ENCODE measurements at regions not wholly inside any gene's neighbourhood (a gene's known extent, or its start where the extent isn't known, plus 50 kb on each side); places are given as distances from the start of the nearest gene placed in this dataset.

GRCh38 chr6:169861431-169862042 is 110.1 kb downstream of the ERMARD start:
- TF ChIP-seq EZH2 (IDR thresholded peaks at IDR 0.05; ENCODE audit: borderline replicate concordance, low read depth, low read length, poor library complexity, severe bottlenecking) (no peak), CTCF (conservative IDR thresholded peaks at IDR 0.05; ENCODE audit: low read depth, low read length) (no peak)
